HCT116 (cell line): ENCODE measurements at regions not wholly inside any gene's neighbourhood (a gene's known extent, or its start where the extent isn't known, plus 50 kb on each side); places are given as distances from the start of the nearest gene placed in this dataset.

Source experiments
- ATAC-seq: fragments of 200-7000 bp; cut with Tn5 transposase; 2 replicates; pipeline ENCODE4 v1.9.1; 2020; ENCODE audit warnings: mild to moderate bottlenecking, moderate library complexity
- BruUV-seq: library from RNA; stranded (reverse); fragments of 400-500 nt; replicated peaks from 2 replicates; lab custom pipeline; 2021; lab: Mats Ljungman, UMichigan
- CTCF ChIA-PET: fragments of 300-600 bp; sonication (Branson Sonifier 250); formaldehyde crosslinking; loops from one replicate; lab custom pipeline; 2021; ENCODE audit warnings: antibody characterized with exemption; lab: Charles Lee
- POLR2A ChIA-PET: fragments of 300-600, 350-600 bp; sonication (Branson Sonifier 250); formaldehyde crosslinking; loops from one replicate; lab custom pipeline; 2021; ENCODE audit warnings: antibody characterized with exemption; lab: Charles Lee
- RAD21 ChIA-PET, 2 experiments: fragments of 300-600 bp; sonication (Branson Sonifier 250); formaldehyde crosslinking; loops; one replicate each; lab custom pipeline; 2023; ENCODE audit warnings: low total read pairs in 2 of 2; ENCODE audit not compliant: uncharacterized antibody in 2 of 2, unreplicated experiment in 2 of 2, low non-redundant PET in 1 of 2; lab: Charles Lee
- DNase-seq: peaks from one replicate; pipeline ENCODE4 v3.0.0-alpha.2; 2010; ENCODE audit warnings: low read depth, low spot score
- H2AFZ ChIP-seq: fragments of 200-600 bp; shearing (Covaris generic), sonication (generic); 2 replicates; pipeline ENCODE4 v1.6.1; 2017; ENCODE audit warnings: low read depth, mixed run types, mixed read lengths, antibody characterized with exemption, low read length; ENCODE audit not compliant: poor library complexity, severe bottlenecking
- H3K27ac ChIP-seq: 2 replicates; pipeline ENCODE4 v1.5.1; 2012; ENCODE audit warnings: low read depth, low read length
- H3K27me3 ChIP-seq: fragments of 200-600 bp; sonication (generic); 2 replicates; pipeline ENCODE4 v1.6.1; 2016; ENCODE audit warnings: mixed run types, low read length, mixed read lengths; ENCODE audit not compliant: insufficient read depth
- H3K36me3 ChIP-seq, 2 experiments: fragments of 200-500 bp in 1 of 2; fragments of 200-600 bp in 1 of 2; sonication (Bioruptor generic) in 1 of 2; sonication (generic) in 1 of 2; 2 replicates each; pipeline versions ENCODE4 v1.5.1 to v1.6.1; 2014 to 2016; ENCODE audit warnings: low read length in 2 of 2, inconsistent platforms in 1 of 2, mixed read lengths in 1 of 2, mixed run types in 1 of 2; ENCODE audit not compliant: insufficient read depth in 2 of 2, control insufficient read depth in 1 of 2
- H3K4me1 ChIP-seq, 2 experiments: fragments of 200-600 bp in 1 of 2; sonication (generic) in 1 of 2; 2 replicates each; pipeline versions ENCODE4 v1.5.1 to v1.6.1; 2012 to 2017; ENCODE audit warnings: low read length in 2 of 2, inconsistent platforms in 1 of 2, mild to moderate bottlenecking in 1 of 2, mixed read lengths in 1 of 2, mixed run types in 1 of 2, moderate library complexity in 1 of 2; ENCODE audit not compliant: insufficient read depth in 2 of 2, control insufficient read depth in 1 of 2
- H3K4me2 ChIP-seq: fragments of 200-600 bp; sonication (generic); 2 replicates; pipeline ENCODE4 v1.6.1; 2017; ENCODE audit warnings: mixed run types, low read length, mixed read lengths
- H3K4me3 ChIP-seq, 2 experiments: fragments of 200-600 bp in 1 of 2; sonication (generic) in 1 of 2; replicated peaks in 1 of 2; 2 replicates each; pipeline ENCODE4 v1.5.1; 2011 to 2016; ENCODE audit warnings: low read length in 2 of 2, control low read depth in 1 of 2, low read depth in 1 of 2, mild to moderate bottlenecking in 1 of 2, mixed read lengths in 1 of 2, mixed run types in 1 of 2
- H3K79me2 ChIP-seq: fragments of 200-600 bp; sonication (generic); 2 replicates; pipeline ENCODE4 v1.6.1; 2017; ENCODE audit warnings: mild to moderate bottlenecking, mixed run types, low read length, moderate library complexity, mixed read lengths; ENCODE audit not compliant: insufficient read depth
- H3K9ac ChIP-seq: fragments of 200-600 bp; sonication (generic); 2 replicates; pipeline ENCODE4 v1.6.1; 2016; ENCODE audit warnings: low read length, mixed read lengths
- H3K9me2 ChIP-seq: fragments of 200-600 bp; sonication (generic), shearing (Covaris generic); 2 replicates; pipeline ENCODE4 v1.6.1; 2017; ENCODE audit warnings: mixed run types, mild to moderate bottlenecking, moderate library complexity; ENCODE audit not compliant: insufficient read depth
- H3K9me3 ChIP-seq, 2 experiments: fragments of 200-500 bp in 1 of 2; fragments of 200-600 bp in 1 of 2; sonication (Bioruptor generic) in 1 of 2; sonication (generic) in 1 of 2; 2 replicates each; pipeline ENCODE4 v1.6.1; 2014 to 2017; ENCODE audit warnings: low read length in 2 of 2, mixed read lengths in 2 of 2, inconsistent platforms in 1 of 2, low read depth in 1 of 2, mild to moderate bottlenecking in 1 of 2, mixed run types in 1 of 2, moderate library complexity in 1 of 2; ENCODE audit not compliant: control insufficient read depth in 1 of 2, insufficient read depth in 1 of 2
- H4K20me1 ChIP-seq: fragments of 200-600 bp; sonication (generic), shearing (Covaris generic); 2 replicates; pipeline ENCODE4 v1.6.1; 2017; ENCODE audit warnings: mixed run types, mild to moderate bottlenecking, moderate library complexity; ENCODE audit not compliant: insufficient read depth
- CBX3 ChIP-seq: IDR thresholded peaks from 2 replicates; pipeline ENCODE4 v1.6.1; 2012; ENCODE audit warnings: low read depth
- CEBPB ChIP-seq: IDR thresholded peaks from 2 replicates; pipeline ENCODE4 v1.6.1; 2012; ENCODE audit warnings: low read depth
- CTCF ChIP-seq, 3 experiments: fragments of 200-600 bp in 1 of 3; sonication (generic) in 1 of 3; IDR thresholded peaks in 2 of 3; conservative IDR thresholded peaks in 1 of 3; 2 replicates each; pipeline ENCODE4 v1.5.1; 2012 to 2017; ENCODE audit warnings: low read depth in 2 of 3, low read length in 2 of 3, antibody characterized with exemption in 1 of 3, borderline replicate concordance in 1 of 3, control low read depth in 1 of 3, mild to moderate bottlenecking in 1 of 3, mixed read lengths in 1 of 3, mixed run types in 1 of 3, moderate library complexity in 1 of 3; ENCODE audit not compliant: insufficient read depth in 1 of 3
- EZH2phosphoT487 ChIP-seq: fragments of 200-600 bp; IDR thresholded peaks from 2 replicates; pipeline ENCODE4 v1.6.1; 2018; ENCODE audit warnings: antibody characterized with exemption, borderline replicate concordance
- FOSL1 ChIP-seq: IDR thresholded peaks from 2 replicates; pipeline ENCODE4 v1.6.1; 2012; ENCODE audit warnings: low read depth
- REST ChIP-seq: IDR thresholded peaks from 2 replicates; pipeline ENCODE4 v1.6.1; 2012; ENCODE audit warnings: low read depth
- SRF ChIP-seq: IDR thresholded peaks from 2 replicates; pipeline ENCODE4 v1.6.1; 2012; ENCODE audit warnings: low read depth
- YY1 ChIP-seq: IDR thresholded peaks from 2 replicates; pipeline ENCODE4 v1.6.1; 2011; ENCODE audit warnings: low read length, low read depth, moderate library complexity, mild to moderate bottlenecking; ENCODE audit not compliant: insufficient replicate concordance; ENCODE audit errors: extremely low read depth
- ZNF274 ChIP-seq: fragments of 200-500 bp; sonication (Bioruptor generic); IDR thresholded peaks from 2 replicates; pipeline ENCODE4 v1.6.1; 2014; ENCODE audit warnings: mild to moderate bottlenecking, low read depth, low read length, inconsistent platforms
- intact Hi-C: fragments of 100-400 bp; cut with micrococcal nuclease; formaldehyde crosslinking; loops from 2 replicates; pipeline ENCODE4 v1.10.0; 2022

GRCh38 chr11:92109466-92109865, 115.2 kb upstream of the FAT3 start:
- no peaks in the 10 kb centered on the region for H3K27me3 ChIP-seq
- ChIA-PET POLR2A (no interaction called here), RAD21 (no interaction called here), CTCF (no interaction called here)
- H2AFZ ChIP-seq: no peak overlapping the region
- ATAC-seq (no peak), DNase-seq (no peak)
- intact Hi-C loops: no loop called here
- no TSS peak for BruUV-seq
- H3K36me3 ChIP-seq: no peaks in the 10 kb centered on the region
- H3K4me3 ChIP-seq: no peak overlapping the region
- no peaks in the 10 kb centered on the region for H3K9me2 ChIP-seq
- H3K9me3 ChIP-seq: peaks cover 8 to 12% of the 10 kb centered on the region in 2 experiments; a peak in 2 of 4 replicates
- H3K79me2 ChIP-seq: no peaks in the 10 kb centered on the region
- no peak for TF ChIP-seq FOSL1
- TF ChIP-seq CBX3: no peak
- no peak for TF ChIP-seq SRF
- TF ChIP-seq REST: no peak
- TF ChIP-seq CTCF (IDR thresholded peaks at IDR 0.05 in 2 of 3, conservative IDR thresholded peaks at IDR 0.05 in 1 of 3; ENCODE audit: borderline replicate concordance in 1 of 3, insufficient read depth in 1 of 3, low read depth in 2 of 3, low read length in 2 of 3): no peak
- TF ChIP-seq YY1: no peak
- TF ChIP-seq CEBPB: no peak
- no peak for TF ChIP-seq ZNF274
- no peak for TF ChIP-seq EZH2phosphoT487
- H3K9ac ChIP-seq: no peak overlapping the region
- no peak overlapping the region for H3K27ac ChIP-seq
- H3K4me1 ChIP-seq: no peaks in the 10 kb centered on the region
- no peak overlapping the region for H3K4me2 ChIP-seq
- H4K20me1 ChIP-seq: no peaks in the 10 kb centered on the region
